Amniotic stem cell (primary cell): ENCODE measurements at regions not wholly inside any gene's neighbourhood (a gene's known extent, or its start where the extent isn't known, plus 50 kb on each side); places are given as distances from the start of the nearest gene placed in this dataset.
"Not testable (repeated sequence)": the region's sequence is repeated elsewhere in the genome, so short reads cannot be mapped to it uniquely, and the experiment has no call there.

ENCODE experiments used
- DNase-seq: peaks from one replicate; lab custom pipeline; 2025; lab: John Stamatoyannopoulos, UW

- DNase-seq: no peak
Measured at GRCh38 chr14:85319101-85319500, 210.8 kb upstream of the FLRT2 start.

- DNase-seq: no peak
Measured at GRCh38 chr14:85319998-85320630, 209.8 kb upstream of the FLRT2 start.

GRCh38 chr14:85325134-85326017, 204.6 kb upstream of the FLRT2 start:
- DNase-seq: no peak

GRCh38 chr14:85332401-85332800, 197.5 kb upstream of the FLRT2 start:
- no peak for DNase-seq

GRCh38 chr14:85333313-85333712, 196.6 kb upstream of the FLRT2 start:
- DNase-seq: no peak

GRCh38 chr14:85333841-85334240, 196.1 kb upstream of the FLRT2 start:
- no peak for DNase-seq

GRCh38 chr14:85334316-85334715, 195.6 kb upstream of the FLRT2 start:
- no peak for DNase-seq

- DNase-seq: no peak
Measured at GRCh38 chr14:85336257-85336656, 193.7 kb upstream of the FLRT2 start.

GRCh38 chr14:85336817-85337216, 193.1 kb upstream of the FLRT2 start:
- no peak for DNase-seq

GRCh38 chr14:85338895-85339294, 191.0 kb upstream of the FLRT2 start:
- DNase-seq: no peak

GRCh38 chr14:85342858-85343607, 186.9 kb upstream of the FLRT2 start:
- DNase-seq: no peak

GRCh38 chr14:85344171-85344570, 185.8 kb upstream of the FLRT2 start:
- DNase-seq: no peak

GRCh38 chr14:85344847-85345570, 184.9 kb upstream of the FLRT2 start:
- no peak for DNase-seq

GRCh38 chr14:85350667-85351066, 179.3 kb upstream of the FLRT2 start:
- no peak for DNase-seq

GRCh38 chr14:85352588-85352987, 177.4 kb upstream of the FLRT2 start:
- DNase-seq: not testable (repeated sequence)

- no peak for DNase-seq
Measured at GRCh38 chr14:85357120-85357519, 172.8 kb upstream of the FLRT2 start.

- DNase-seq: no peak
Measured at GRCh38 chr14:85358136-85358785, 171.7 kb upstream of the FLRT2 start.

- no peak for DNase-seq
Measured at GRCh38 chr14:85359505-85359904, 170.4 kb upstream of the FLRT2 start.

GRCh38 chr14:85363358-85363757, 166.6 kb upstream of the FLRT2 start:
- no peak for DNase-seq

GRCh38 chr14:85366226-85366625, 163.7 kb upstream of the FLRT2 start:
- DNase-seq: no peak

GRCh38 chr14:85380881-85381280, 149.1 kb upstream of the FLRT2 start:
- DNase-seq: no peak

GRCh38 chr14:85382341-85382740, 147.6 kb upstream of the FLRT2 start:
- DNase-seq: no peak
